NB4 (cell line): ENCODE measurements at regions not wholly inside any gene's neighbourhood (a gene's known extent, or its start where the extent isn't known, plus 50 kb on each side); places are given as distances from the start of the nearest gene placed in this dataset.

ENCODE experiments used
- DNase-seq: peaks from one replicate; pipeline ENCODE4 v3.0.0; 2010; ENCODE audit warnings: low read depth
- H3K4me3 ChIP-seq: one replicate; pipeline ENCODE4 v1.5.1; 2011; ENCODE audit warnings: mild to moderate bottlenecking, low read depth, low read length, moderate library complexity
- MAX ChIP-seq: IDR thresholded peaks from 2 replicates; pipeline ENCODE4 v1.6.1; 2011; ENCODE audit warnings: low read depth, low read length
- MYC ChIP-seq: IDR thresholded peaks from 2 replicates; pipeline ENCODE4 v1.6.1; 2011; ENCODE audit warnings: low read depth, low read length
- POLR2A ChIP-seq: IDR thresholded peaks from 2 replicates; pipeline ENCODE4 v1.6.1; 2011; ENCODE audit warnings: mild to moderate bottlenecking; ENCODE audit not compliant: insufficient read length; ENCODE audit errors: extremely low read depth
- TF ChIP-seq, protein P1 (sequence below): IDR thresholded peaks from one replicate; pipeline ENCODE4 v1.5.1; 2012; ENCODE audit warnings: low read depth, low read length

- TF ChIP-seq MAX: no peak
- TF ChIP-seq POLR2A: no peak
- TF ChIP-seq, protein P1, sequence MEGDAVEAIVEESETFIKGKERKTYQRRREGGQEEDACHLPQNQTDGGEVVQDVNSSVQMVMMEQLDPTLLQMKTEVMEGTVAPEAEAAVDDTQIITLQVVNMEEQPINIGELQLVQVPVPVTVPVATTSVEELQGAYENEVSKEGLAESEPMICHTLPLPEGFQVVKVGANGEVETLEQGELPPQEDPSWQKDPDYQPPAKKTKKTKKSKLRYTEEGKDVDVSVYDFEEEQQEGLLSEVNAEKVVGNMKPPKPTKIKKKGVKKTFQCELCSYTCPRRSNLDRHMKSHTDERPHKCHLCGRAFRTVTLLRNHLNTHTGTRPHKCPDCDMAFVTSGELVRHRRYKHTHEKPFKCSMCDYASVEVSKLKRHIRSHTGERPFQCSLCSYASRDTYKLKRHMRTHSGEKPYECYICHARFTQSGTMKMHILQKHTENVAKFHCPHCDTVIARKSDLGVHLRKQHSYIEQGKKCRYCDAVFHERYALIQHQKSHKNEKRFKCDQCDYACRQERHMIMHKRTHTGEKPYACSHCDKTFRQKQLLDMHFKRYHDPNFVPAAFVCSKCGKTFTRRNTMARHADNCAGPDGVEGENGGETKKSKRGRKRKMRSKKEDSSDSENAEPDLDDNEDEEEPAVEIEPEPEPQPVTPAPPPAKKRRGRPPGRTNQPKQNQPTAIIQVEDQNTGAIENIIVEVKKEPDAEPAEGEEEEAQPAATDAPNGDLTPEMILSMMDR: no peak
- no peak for TF ChIP-seq MYC
- H3K4me3 ChIP-seq: no peak overlapping the region
- DNase-seq: no peak
These were observed 631.6 kb upstream of the CAMK1G start for GRCh38 chr1:208951908-208952307.

- no peak overlapping the region for H3K4me3 ChIP-seq
- TF ChIP-seq MYC (no peak), POLR2A (no peak), MAX (no peak)
- TF ChIP-seq, protein P1: no peak
- DNase-seq: no peak
These were observed 620.6 kb upstream of the CAMK1G start for GRCh38 chr1:208962867-208963266.

GRCh38 chr1:208965351-208965750, 618.2 kb upstream of the CAMK1G start:
- TF ChIP-seq MYC (no peak), POLR2A (no peak), MAX (no peak)
- TF ChIP-seq, protein P1: no peak
- H3K4me3 ChIP-seq: no peak overlapping the region
- no peak for DNase-seq

- no peak for TF ChIP-seq MAX
- TF ChIP-seq, protein P1: no peak
- TF ChIP-seq MYC: no peak
- no peak for TF ChIP-seq POLR2A
- no peak overlapping the region for H3K4me3 ChIP-seq
- no peak for DNase-seq
These were observed 616.2 kb upstream of the CAMK1G start for GRCh38 chr1:208967334-208967733.

GRCh38 chr1:208974717-208975116, 608.8 kb upstream of the CAMK1G start:
- DNase-seq: no peak
- H3K4me3 ChIP-seq: no peak overlapping the region
- no peak for TF ChIP-seq POLR2A
- no peak for TF ChIP-seq MAX
- TF ChIP-seq MYC: no peak
- TF ChIP-seq, protein P1: no peak

DNA sequence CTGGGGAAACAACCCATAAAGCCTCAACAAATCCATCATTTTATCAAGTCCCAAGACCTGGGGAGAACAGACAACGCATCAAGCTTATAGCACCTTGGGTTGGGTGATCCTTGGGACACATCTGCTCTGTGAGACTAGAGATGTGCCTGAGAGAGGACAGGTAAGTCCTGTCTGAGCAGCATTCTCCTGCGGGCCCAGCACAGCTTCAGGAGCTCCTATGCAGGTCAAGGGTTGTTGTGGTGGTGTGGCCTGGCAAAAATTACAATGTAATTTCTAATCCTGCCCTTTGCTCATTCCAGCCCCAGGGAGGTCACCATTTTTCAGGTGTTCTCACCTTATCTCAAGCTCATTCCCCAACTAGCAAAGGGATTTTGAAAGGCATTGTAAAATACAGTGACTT, 608.1 kb upstream of the CAMK1G start:
- no peak overlapping the region for H3K4me3 ChIP-seq
- TF ChIP-seq MAX: no peak
- TF ChIP-seq POLR2A: no peak
- TF ChIP-seq MYC: no peak
- TF ChIP-seq, protein P1: no peak
- DNase-seq: no peak
